Esophagus squamous epithelium (tissue), 5 donors: ENCODE measurements at regions not wholly inside any gene's neighbourhood (a gene's known extent, or its start where the extent isn't known, plus 50 kb on each side); places are given as distances from the start of the nearest gene placed in this dataset.
"Not testable (repeated sequence)": the region's sequence is repeated elsewhere in the genome, so short reads cannot be mapped to it uniquely, and the experiment has no call there.

Experiments
- DNase-seq: peaks from one replicate; lab custom pipeline; 2025; lab: John Stamatoyannopoulos, UW
- H3K27ac ChIP-seq, 4 donors: fragments of 200-600 bp; sonication (generic); one replicate each; pipeline ENCODE4 v1.5.1; 2016 to 2019; ENCODE audit warnings: mild to moderate bottlenecking in 1 of 4
- H3K27me3 ChIP-seq, 4 donors: fragments of 200-600 bp; sonication (generic); 1 replicate in 3 of 4; 2 replicates in 1 of 4; pipeline versions ENCODE4 v1.5.1 to v1.6.0; 2017 to 2021; ENCODE audit warnings: antibody characterized with exemption in 1 of 4
- H3K36me3 ChIP-seq, 3 donors: fragments of 200-600 bp; sonication (generic); one replicate each; pipeline ENCODE4 v1.5.1; 2016 to 2019
- H3K4me1 ChIP-seq, 3 donors: fragments of 200-600 bp; sonication (generic); one replicate each; pipeline ENCODE4 v1.5.1; 2017 to 2019
- H3K4me3 ChIP-seq, 4 donors: fragments of 200-600 bp; sonication (generic); 1 replicate in 3 of 4; 2 replicates in 1 of 4; pipeline ENCODE4 v1.5.1; 2016 to 2019; ENCODE audit warnings: mild to moderate bottlenecking in 2 of 4, moderate library complexity in 1 of 4
- H3K9me3 ChIP-seq, 3 donors: fragments of 200-600 bp; sonication (generic); one replicate each; pipeline ENCODE4 v1.5.1; 2016 to 2019
- CTCF ChIP-seq, 6 experiments: fragments of 450-650 bp in 4 of 6; fragments of 200-600 bp in 2 of 6; sonication (generic) in 2 of 6; IDR thresholded peaks; one replicate each; pipeline ENCODE4 v1.5.1; 2016 to 2019; ENCODE audit warnings: antibody characterized with exemption in 6 of 6, mild to moderate bottlenecking in 4 of 6, moderate library complexity in 4 of 6
- POLR2A ChIP-seq, 4 donors: fragments of 450-650 bp; IDR thresholded peaks; one replicate each; pipeline ENCODE4 v1.6.1; 2017; ENCODE audit warnings: antibody characterized with exemption in 4 of 4, mild to moderate bottlenecking in 4 of 4, moderate library complexity in 3 of 4
- WGBS, 2 donors: methylation state at CpG; one replicate each; pipeline ENCODE4 v1.1.5; 2018; 5-methylcytosine and 5-hydroxymethylcytosine counted together
- intact Hi-C: fragments of 100-400 bp; cut with DNase I; formaldehyde crosslinking; loops from one replicate; pipeline ENCODE4 v1.15.0; 2022
- donor health status: DM: yes; HTN: yes; CAD: no.

- 17% methylated on average over 1 of the region's 1 CpG; no CpG with 5 or more reads in 1 of the 2 donors for WGBS, 2 donors
- no peaks in the 10 kb centered on the region for H3K9me3 ChIP-seq
- no peak overlapping the region for H3K4me3 ChIP-seq
- TF ChIP-seq CTCF (IDR thresholded peaks at IDR 0.05) (no peak), POLR2A (IDR thresholded peaks at IDR 0.05) (no peak)
- H3K27me3 ChIP-seq, result no peaks in the 10 kb centered on the region
- DNase-seq, result no peak
- no peaks in the 10 kb centered on the region for H3K36me3 ChIP-seq
- H3K4me1 ChIP-seq, result peaks cover 0 to 12% (median under 1%) of the 10 kb centered on the region in 3 donors
- intact Hi-C loops, result loop anchor here (10.0 kb wide), 1 partner anchor 91 kb away; no protein-coding TSS in a partner anchor
- no peak overlapping the region for H3K27ac ChIP-seq
Measured at GRCh38 chr5:42875785-42876374, 64.2 kb upstream of the SELENOP start.

- TF ChIP-seq POLR2A (IDR thresholded peaks at IDR 0.05) (no peak), CTCF (IDR thresholded peaks at IDR 0.05) (no peak)
- intact Hi-C loops, result loop anchor here (10.0 kb wide), 1 partner anchor 90 kb away; no protein-coding TSS in a partner anchor
Measured at GRCh38 chr5:42875211-42875610, 63.5 kb upstream of the SELENOP start.

GRCh38 chr5:42874621-42875198, 63.0 kb upstream of the SELENOP start:
- TF ChIP-seq CTCF (IDR thresholded peaks at IDR 0.05) (no peak), POLR2A (IDR thresholded peaks at IDR 0.05) (no peak)
- Histone ChIP-seq H3K4me3 (no peak overlapping the region), H3K9me3 (no peaks in the 10 kb centered on the region), H3K36me3 (no peaks in the 10 kb centered on the region), H3K27me3 (no peaks in the 10 kb centered on the region), H3K4me1 (peaks cover 0 to 13% (median 2%) of the 10 kb centered on the region in 3 donors), H3K27ac (no peak overlapping the region)
- intact Hi-C loops, result loop anchor here (10.0 kb wide), 1 partner anchor 90 kb away; no protein-coding TSS in a partner anchor
- no peak for DNase-seq
- WGBS, 2 donors, result 61% methylated on average over 2 of the region's 2 CpGs

More at GRCh38 chr5:42875211-42875610, 63.5 kb upstream of the SELENOP start:
- Histone ChIP-seq H3K27me3 (no peaks in the 10 kb centered on the region), H3K9me3 (no peaks in the 10 kb centered on the region), H3K27ac (no peak overlapping the region), H3K4me1 (peaks cover 0 to 13% (median 2%) of the 10 kb centered on the region in 3 donors), H3K36me3 (no peaks in the 10 kb centered on the region), H3K4me3 (no peak overlapping the region)
- no peak for DNase-seq

- H3K4me1 ChIP-seq, result peaks cover 0 to 13% (median 2%) of the 10 kb centered on the region in 3 donors
- no peaks in the 10 kb centered on the region for H3K27me3 ChIP-seq
- WGBS, 2 donors, result 94 to 98% methylated on average over 3 of the region's 3 CpGs
- no peak overlapping the region for H3K27ac ChIP-seq
- TF ChIP-seq CTCF (IDR thresholded peaks at IDR 0.05) (no peak), POLR2A (IDR thresholded peaks at IDR 0.05) (no peak)
- intact Hi-C loops, result loop anchor here (10.0 kb wide), 1 partner anchor 88 kb away; no protein-coding TSS in a partner anchor
- no peaks in the 10 kb centered on the region for H3K36me3 ChIP-seq
- DNase-seq, result no peak
- peaks cover 0 to 6% (median 0%) of the 10 kb centered on the region in 3 donors for H3K9me3 ChIP-seq
- no peak overlapping the region for H3K4me3 ChIP-seq
Measured at GRCh38 chr5:42872865-42873264, 61.2 kb upstream of the SELENOP start.

- peaks cover 0 to 7% (median 2%) of the 10 kb centered on the region in 3 donors for H3K4me1 ChIP-seq
- no peak for DNase-seq
- intact Hi-C loops, result loop anchor here (10.0 kb wide), 1 partner anchor 86 kb away; no protein-coding TSS in a partner anchor
- 64 to 71% methylated on average over 2 to 4 of the region's 4 CpGs for WGBS, 2 donors
- H3K9me3 ChIP-seq, result peaks cover 0 to 6% (median 0%) of the 10 kb centered on the region in 3 donors
- no peak overlapping the region for H3K4me3 ChIP-seq
- TF ChIP-seq CTCF (IDR thresholded peaks at IDR 0.05) (peak in 1 of 6 experiments; percentile 10), POLR2A (IDR thresholded peaks at IDR 0.05) (no peak)
- H3K27me3 ChIP-seq, result no peaks in the 10 kb centered on the region
- no peaks in the 10 kb centered on the region for H3K36me3 ChIP-seq
- H3K27ac ChIP-seq, result no peak overlapping the region
Measured at GRCh38 chr5:42870882-42871418, 59.3 kb upstream of the SELENOP start.

GRCh38 chr5:42868417-42868816, 56.7 kb upstream of the SELENOP start:
- H3K4me1 ChIP-seq, intact Hi-C loops, H3K9me3 ChIP-seq, DNase-seq, H3K27me3 ChIP-seq, H3K27ac ChIP-seq, H3K36me3 ChIP-seq, H3K4me3 ChIP-seq: not testable (repeated sequence)
- 81 to 91% methylated on average over 5 of the region's 5 CpGs for WGBS, 2 donors

- DNase-seq, H3K4me1 ChIP-seq, H3K27me3 ChIP-seq, intact Hi-C loops, H3K4me3 ChIP-seq, H3K9me3 ChIP-seq, H3K27ac ChIP-seq, H3K36me3 ChIP-seq: not testable (repeated sequence)
- WGBS, 2 donors, result 69 to 87% methylated on average over 3 of the region's 3 CpGs
Measured at GRCh38 chr5:42864749-42865148, 53.1 kb upstream of the SELENOP start.
